ENCODE measurements at regions not wholly inside any gene's neighbourhood (a gene's known extent, or its start where the extent isn't known, plus 50 kb on each side); places are given as distances from the start of the nearest gene placed in this dataset.

DNA sequence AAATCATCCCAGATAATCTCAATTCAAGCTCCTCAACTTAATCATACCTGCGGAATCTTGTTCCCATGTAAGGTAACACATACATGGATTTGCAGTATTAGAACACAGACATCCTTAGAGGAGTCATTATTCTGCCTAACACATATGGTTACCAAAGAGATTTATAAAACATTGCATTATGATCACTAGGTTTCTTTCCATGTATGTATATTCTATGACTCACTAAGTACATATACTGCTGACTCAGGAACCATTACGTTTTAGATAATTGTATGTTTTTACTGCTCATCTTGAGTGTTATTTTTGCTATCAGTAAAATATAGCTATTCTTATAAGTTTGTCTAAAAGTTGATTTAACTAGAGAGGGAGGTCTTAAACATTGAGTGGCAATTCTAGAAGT is 182.9 kb downstream of the SLITRK6 start:
- no peaks in the 10 kb centered on the region for H3K9me3 ChIP-seq
- no peaks in the 10 kb centered on the region for H3K36me3 ChIP-seq
- TF ChIP-seq, protein P1, sequence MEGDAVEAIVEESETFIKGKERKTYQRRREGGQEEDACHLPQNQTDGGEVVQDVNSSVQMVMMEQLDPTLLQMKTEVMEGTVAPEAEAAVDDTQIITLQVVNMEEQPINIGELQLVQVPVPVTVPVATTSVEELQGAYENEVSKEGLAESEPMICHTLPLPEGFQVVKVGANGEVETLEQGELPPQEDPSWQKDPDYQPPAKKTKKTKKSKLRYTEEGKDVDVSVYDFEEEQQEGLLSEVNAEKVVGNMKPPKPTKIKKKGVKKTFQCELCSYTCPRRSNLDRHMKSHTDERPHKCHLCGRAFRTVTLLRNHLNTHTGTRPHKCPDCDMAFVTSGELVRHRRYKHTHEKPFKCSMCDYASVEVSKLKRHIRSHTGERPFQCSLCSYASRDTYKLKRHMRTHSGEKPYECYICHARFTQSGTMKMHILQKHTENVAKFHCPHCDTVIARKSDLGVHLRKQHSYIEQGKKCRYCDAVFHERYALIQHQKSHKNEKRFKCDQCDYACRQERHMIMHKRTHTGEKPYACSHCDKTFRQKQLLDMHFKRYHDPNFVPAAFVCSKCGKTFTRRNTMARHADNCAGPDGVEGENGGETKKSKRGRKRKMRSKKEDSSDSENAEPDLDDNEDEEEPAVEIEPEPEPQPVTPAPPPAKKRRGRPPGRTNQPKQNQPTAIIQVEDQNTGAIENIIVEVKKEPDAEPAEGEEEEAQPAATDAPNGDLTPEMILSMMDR (IDR thresholded peaks at IDR 0.05; ENCODE audit: low read depth, low read length) = no peak
- no peak for DNase-seq
- no peak overlapping the region for H3K4me3 ChIP-seq (ENCODE audit: low read depth, low read length)
- no peaks in the 10 kb centered on the region for H3K27me3 ChIP-seq
- H3K4me1 ChIP-seq = no peaks in the 10 kb centered on the region

GRCh38 chr13:85615031-85615430 is 184.2 kb downstream of the SLITRK6 start:
- Histone ChIP-seq H3K9me3 (no peaks in the 10 kb centered on the region), H3K27me3 (no peaks in the 10 kb centered on the region), H3K4me3 (ENCODE audit: low read depth, low read length) (no peak overlapping the region), H3K4me1 (no peaks in the 10 kb centered on the region), H3K36me3 (no peaks in the 10 kb centered on the region)
- DNase-seq = no peak
- TF ChIP-seq, protein P1 (IDR thresholded peaks at IDR 0.05; ENCODE audit: low read depth, low read length) = no peak

GRCh38 chr13:85610024-85610423 is 189.2 kb downstream of the SLITRK6 start:
- H3K4me1 ChIP-seq = no peaks in the 10 kb centered on the region
- DNase-seq = no peak
- no peaks in the 10 kb centered on the region for H3K9me3 ChIP-seq
- H3K36me3 ChIP-seq = no peaks in the 10 kb centered on the region
- TF ChIP-seq, protein P1 (IDR thresholded peaks at IDR 0.05; ENCODE audit: low read depth, low read length) = no peak
- H3K4me3 ChIP-seq (ENCODE audit: low read depth, low read length) = no peak overlapping the region
- no peaks in the 10 kb centered on the region for H3K27me3 ChIP-seq

GRCh38 chr13:85608255-85608829 is 190.9 kb downstream of the SLITRK6 start:
- TF ChIP-seq, protein P1 (IDR thresholded peaks at IDR 0.05; ENCODE audit: low read depth, low read length) = no peak
- no peak for DNase-seq
- H3K4me3 ChIP-seq (ENCODE audit: low read depth, low read length) = no peak overlapping the region

DNA sequence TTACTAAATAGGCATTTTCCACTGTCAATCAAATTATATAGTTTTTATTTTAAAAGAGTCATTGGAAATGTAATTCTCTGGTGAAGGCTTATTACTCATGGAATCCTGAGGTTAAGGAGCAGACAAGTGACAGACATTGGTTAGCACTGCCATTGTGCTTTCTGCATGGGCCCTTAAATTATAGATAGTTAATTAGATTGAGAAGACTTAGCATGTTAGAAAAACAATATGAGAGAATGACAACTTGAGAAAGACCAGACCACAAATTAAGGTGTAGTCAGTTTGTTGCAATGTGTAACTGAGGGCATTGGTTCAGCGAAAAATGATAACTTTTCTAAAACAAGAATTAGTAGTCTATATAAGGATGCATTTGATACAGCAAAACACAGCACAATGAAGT is 195.5 kb downstream of the SLITRK6 start:
- Histone ChIP-seq H3K36me3 (no peaks in the 10 kb centered on the region), H3K4me3 (ENCODE audit: low read depth, low read length) (no peak overlapping the region), H3K9me3 (no peaks in the 10 kb centered on the region), H3K4me1 (peaks cover 10% of the 10 kb centered on the region), H3K27me3 (no peaks in the 10 kb centered on the region)
- TF ChIP-seq, protein P1 (IDR thresholded peaks at IDR 0.05; ENCODE audit: low read depth, low read length) = no peak
- peak; percentile 26 for DNase-seq

More at GRCh38 chr13:85608255-85608829, 190.9 kb downstream of the SLITRK6 start:
- H3K27me3 ChIP-seq = no peaks in the 10 kb centered on the region
- no peaks in the 10 kb centered on the region for H3K9me3 ChIP-seq
- peaks cover 5% of the 10 kb centered on the region for H3K4me1 ChIP-seq
- H3K36me3 ChIP-seq = no peaks in the 10 kb centered on the region

DNA sequence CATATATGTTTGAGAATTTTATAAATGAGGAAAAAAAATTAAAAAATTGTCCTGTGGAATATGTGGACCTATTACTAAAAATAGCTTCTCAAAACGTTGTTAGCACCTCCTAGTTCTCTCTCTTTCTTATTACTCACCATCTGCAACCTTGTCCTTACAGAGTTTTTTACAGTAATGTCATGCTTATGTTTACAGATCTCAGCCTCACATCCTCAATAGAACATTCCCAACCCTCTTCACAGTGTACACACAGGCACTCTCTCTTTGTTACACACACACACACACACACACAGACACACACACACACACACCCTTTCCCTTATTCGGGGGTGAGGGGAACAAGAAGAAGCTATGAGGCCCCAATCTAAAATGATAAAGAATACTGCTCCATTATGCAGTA is 197.7 kb downstream of the SLITRK6 start:
- TF ChIP-seq, protein P1 (IDR thresholded peaks at IDR 0.05; ENCODE audit: low read depth, low read length) = no peak
- Histone ChIP-seq H3K9me3 (no peaks in the 10 kb centered on the region), H3K36me3 (no peaks in the 10 kb centered on the region), H3K27me3 (no peaks in the 10 kb centered on the region), H3K4me1 (peaks cover 10% of the 10 kb centered on the region), H3K4me3 (ENCODE audit: low read depth, low read length) (no peak overlapping the region)
- no peak for DNase-seq

Data from BE2C (cell line).